DMS153 treated with DMSO at 0.1 percent for 48 hours (cell line): ENCODE measurements at regions not wholly inside any gene's neighbourhood (a gene's known extent, or its start where the extent isn't known, plus 50 kb on each side); places are given as distances from the start of the nearest gene placed in this dataset.
"Not testable (repeated sequence)": the region's sequence is repeated elsewhere in the genome, so short reads cannot be mapped to it uniquely, and the experiment has no call there.

ENCODE experiments used
- DNase-seq: peaks from one replicate; lab custom pipeline; 2025; ENCODE audit not compliant: unreplicated experiment; lab: John Stamatoyannopoulos, UW

- no peak for DNase-seq
These were observed 263.7 kb downstream of the KCTD12 start for GRCh38 chr13:76622315-76623040.

GRCh38 chr13:76621705-76622104 lies 264.5 kb downstream of the KCTD12 start:
- no peak for DNase-seq

- no peak for DNase-seq
These were observed 266.2 kb downstream of the KCTD12 start for GRCh38 chr13:76620036-76620435.

GRCh38 chr13:76619631-76620030 lies 266.6 kb downstream of the KCTD12 start:
- DNase-seq, result no peak

- DNase-seq, result no peak
These were observed 275.3 kb downstream of the KCTD12 start for GRCh38 chr13:76610819-76611415.

GRCh38 chr13:76609643-76610042 lies 276.6 kb downstream of the KCTD12 start:
- no peak for DNase-seq

- DNase-seq, result no peak
These were observed 278.3 kb downstream of the KCTD12 start for GRCh38 chr13:76607866-76608265.

GRCh38 chr13:76600081-76600480 lies 286.1 kb downstream of the KCTD12 start:
- no peak for DNase-seq

- peak; percentile 16 for DNase-seq
These were observed 288.3 kb downstream of the KCTD12 start for GRCh38 chr13:76597868-76598267.

GRCh38 chr13:76596216-76596615 lies 290.0 kb downstream of the KCTD12 start:
- no peak for DNase-seq

GRCh38 chr13:76594435-76594834 lies 291.8 kb downstream of the KCTD12 start:
- no peak for DNase-seq

GRCh38 chr13:76586842-76587241 lies 299.4 kb downstream of the KCTD12 start:
- no peak for DNase-seq

- DNase-seq, result no peak
These were observed 306.5 kb downstream of the KCTD12 start for GRCh38 chr13:76579701-76580100.

GRCh38 chr13:76575634-76576033 lies 310.6 kb downstream of the KCTD12 start:
- not testable (repeated sequence) for DNase-seq

- DNase-seq, result no peak
These were observed 315.7 kb downstream of the KCTD12 start for GRCh38 chr13:76570510-76570971.

GRCh38 chr13:76556627-76557026 lies 329.6 kb downstream of the KCTD12 start:
- DNase-seq, result no peak

GRCh38 chr13:76552807-76553206 lies 333.4 kb downstream of the KCTD12 start:
- DNase-seq, result no peak

GRCh38 chr13:76552041-76552772 lies 334.0 kb downstream of the KCTD12 start:
- DNase-seq, result no peak

- no peak for DNase-seq
These were observed 344.0 kb downstream of the KCTD12 start for GRCh38 chr13:76542176-76542575.

- no peak for DNase-seq
These were observed 348.2 kb downstream of the KCTD12 start for GRCh38 chr13:76538004-76538403.

GRCh38 chr13:76533251-76533650 lies 353.0 kb downstream of the KCTD12 start:
- no peak for DNase-seq

- no peak for DNase-seq
These were observed 359.2 kb downstream of the KCTD12 start for GRCh38 chr13:76527041-76527440.
